Stimulated activated CD8-positive, alpha-beta memory T cell treated with anti-CD3 and anti-CD28 coated beads, Interleukin-7, amount 100 ng/mL, for 1 hour (primary cell): ENCODE measurements at regions not wholly inside any gene's neighbourhood (a gene's known extent, or its start where the extent isn't known, plus 50 kb on each side); places are given as distances from the start of the nearest gene placed in this dataset.

Experiments
- DNase-seq, 2 donors: peaks; one replicate each; pipeline ENCODE4 v3.0.0-alpha.2; 2020; ENCODE audit warnings: low read depth in 2 of 2

DNA sequence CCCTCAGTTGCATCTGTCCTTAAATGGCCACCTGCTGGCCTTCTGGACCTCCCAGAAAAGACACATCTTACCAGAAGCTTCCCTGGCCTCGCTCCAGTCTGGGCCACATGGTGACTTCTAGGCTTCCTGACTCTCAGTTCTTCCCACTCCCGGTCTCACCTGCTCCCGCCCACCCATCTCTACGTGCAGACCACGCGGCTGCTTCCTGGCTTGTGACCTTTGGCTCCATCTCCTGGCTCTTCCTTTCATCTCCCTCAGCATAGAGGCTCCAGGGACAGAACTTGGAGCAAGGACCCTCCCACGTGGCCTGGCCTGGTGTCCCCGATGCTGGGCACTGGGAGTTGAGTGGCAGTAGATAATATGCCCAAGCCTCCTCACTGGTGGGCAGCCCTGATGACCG lies 124.9 kb upstream of the IRF2BP2 start:
- no peak for DNase-seq

DNA sequence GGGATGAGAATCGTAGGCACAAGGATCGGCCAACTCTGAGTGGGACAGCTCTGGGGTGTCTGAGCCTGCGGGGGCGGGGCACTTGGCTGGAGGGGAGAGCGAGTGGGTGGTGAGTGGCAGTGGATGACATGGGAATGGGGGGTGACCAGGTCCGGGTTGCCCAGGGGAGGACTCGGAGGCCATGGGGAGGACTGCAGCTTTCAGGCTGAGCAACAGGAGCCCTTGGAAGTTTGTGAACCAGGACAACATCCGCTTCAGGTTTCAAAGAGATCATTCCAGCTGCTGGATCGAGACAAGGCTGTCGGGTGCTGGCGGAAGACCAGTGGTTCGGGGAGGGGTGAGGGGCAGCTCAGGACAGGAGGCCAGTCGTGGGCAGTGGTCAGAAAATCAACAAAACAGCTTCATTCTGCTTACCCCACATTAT lies 124.4 kb upstream of the IRF2BP2 start:
- no peak for DNase-seq

DNA sequence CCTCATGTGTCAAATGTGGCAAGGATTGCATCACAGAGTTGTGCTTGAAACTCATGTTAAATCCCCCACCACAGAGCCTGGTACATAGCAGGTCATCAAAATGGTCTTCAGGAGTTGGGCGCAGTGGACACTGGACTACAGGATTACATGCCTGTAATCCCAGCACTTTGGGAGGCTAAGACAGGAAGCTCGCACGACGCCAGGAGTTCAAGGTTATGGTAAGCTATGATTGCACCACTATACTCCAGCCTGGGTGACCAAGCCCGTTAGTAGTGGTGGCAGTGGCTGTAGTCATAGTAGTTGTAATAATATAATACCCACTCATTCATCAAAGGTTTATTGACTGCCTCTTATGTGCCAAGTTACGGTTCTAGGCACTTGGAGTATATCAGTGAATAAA lies 123.4 kb upstream of the IRF2BP2 start:
- no peak for DNase-seq

DNA sequence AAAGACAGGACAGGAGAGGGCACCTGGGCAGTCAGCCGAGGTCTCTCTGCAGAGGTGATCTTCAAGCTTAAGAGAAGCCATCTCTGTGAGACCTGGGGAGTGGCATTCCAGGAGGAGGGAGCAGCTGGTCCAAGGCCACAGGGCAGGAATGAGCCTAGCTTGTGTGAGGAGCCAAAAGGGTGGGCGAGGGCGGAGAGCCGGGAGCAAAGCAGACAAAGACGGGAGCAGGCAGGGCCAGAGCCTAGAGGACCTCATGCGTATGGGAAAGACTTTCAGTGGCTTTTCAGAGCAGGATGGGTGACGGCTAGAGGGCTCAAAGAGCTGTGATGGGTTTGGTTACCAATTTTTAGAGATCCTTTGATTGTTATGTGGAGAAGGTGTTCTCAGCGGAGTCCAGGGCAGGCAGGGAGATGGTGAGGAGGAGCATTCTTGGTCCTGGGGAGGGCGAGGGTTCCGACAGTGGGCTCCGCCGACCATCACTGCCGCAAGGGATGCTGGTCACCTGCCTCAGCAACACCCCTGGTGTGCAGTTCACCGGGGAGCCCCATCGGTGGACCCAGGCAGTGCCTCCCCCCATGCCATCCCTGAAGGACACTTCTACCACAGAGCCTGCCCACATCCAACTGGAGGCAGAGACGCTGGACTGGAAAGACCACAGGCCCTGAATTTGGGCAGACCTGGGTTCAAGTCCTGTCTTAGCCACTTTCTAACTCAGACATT lies 122.9 kb upstream of the IRF2BP2 start:
- DNase-seq = no peak

DNA sequence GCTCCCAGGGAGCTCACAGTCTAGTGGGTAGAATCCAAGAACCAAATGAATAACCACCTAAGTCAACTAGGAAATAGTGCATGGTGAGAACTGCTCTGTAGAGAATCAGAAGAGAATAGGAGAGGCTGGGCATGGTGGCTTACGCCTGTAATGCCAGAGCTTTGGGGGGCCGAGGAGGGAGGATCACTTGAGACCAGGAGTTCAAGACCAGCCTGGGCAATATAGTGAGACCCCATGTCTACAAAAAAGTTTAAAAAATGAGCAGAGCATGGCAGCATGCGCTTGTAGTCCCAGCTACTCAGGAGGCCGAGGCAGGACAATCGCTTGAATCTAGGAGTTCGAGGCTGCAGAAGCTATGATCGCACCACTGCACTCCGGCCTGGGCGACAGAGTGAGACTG lies 122.3 kb upstream of the IRF2BP2 start:
- no peak for DNase-seq

DNA sequence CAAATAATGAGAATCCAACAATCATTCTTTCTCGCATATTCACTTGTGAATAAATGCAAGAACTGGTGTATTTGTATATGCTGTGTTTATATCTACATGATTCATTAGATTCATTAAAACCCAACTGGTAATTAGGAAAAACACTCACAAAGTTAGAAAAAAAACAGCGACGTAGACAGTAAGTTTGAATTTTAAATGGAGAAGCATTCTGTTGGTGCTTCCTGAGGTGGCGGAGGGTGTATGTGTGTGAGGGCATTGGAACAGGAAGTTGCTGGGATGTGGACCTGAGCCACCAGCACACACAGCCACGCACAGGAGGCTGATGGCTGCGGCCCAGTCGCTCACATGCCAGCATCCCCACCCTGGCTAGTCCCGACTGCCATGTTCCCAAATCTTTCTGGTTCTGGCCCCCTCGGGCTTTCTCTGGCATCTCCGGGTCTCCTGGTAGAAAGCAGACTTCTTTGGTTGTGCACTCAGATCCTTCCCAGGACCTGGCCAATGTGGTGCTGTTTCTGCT lies 121.6 kb upstream of the IRF2BP2 start:
- no peak for DNase-seq

DNA sequence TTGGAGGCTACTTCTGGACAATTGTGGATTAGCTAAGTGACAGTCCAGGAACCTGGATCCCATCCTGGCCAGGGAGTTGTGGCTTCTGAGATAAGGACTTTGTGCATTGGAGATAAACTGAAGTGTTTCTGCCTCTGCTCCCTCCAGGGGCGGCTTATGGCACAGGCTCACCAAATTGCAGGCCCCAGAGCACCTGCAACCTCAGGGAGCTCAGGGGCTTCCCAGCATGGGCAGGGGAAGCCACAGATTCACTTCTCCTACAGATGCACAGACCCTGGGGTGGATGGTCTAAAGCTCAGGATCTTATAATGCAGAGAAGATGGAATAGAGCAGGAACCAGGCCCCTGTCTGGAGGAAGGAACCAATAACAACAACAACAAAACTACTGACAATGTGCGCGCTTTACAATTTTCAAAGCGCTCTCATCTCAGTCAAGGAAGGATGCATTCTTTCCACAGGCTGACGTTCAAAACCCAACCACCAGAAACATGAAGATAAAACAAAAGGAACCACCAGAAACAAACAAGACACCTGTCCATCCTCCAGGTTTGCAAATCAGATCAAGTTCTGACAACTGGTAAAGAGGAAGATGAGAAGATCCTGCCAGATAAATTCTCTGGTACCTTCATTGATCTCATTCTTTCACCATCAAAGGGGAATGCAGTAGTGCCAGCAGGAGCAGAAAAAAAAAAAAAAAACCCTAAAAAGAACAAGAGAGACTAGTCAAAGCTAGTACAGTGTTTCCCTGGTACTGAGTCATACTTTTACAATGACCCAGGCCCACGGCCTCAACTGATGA lies 121.0 kb upstream of the IRF2BP2 start:
- DNase-seq = no peak

DNA sequence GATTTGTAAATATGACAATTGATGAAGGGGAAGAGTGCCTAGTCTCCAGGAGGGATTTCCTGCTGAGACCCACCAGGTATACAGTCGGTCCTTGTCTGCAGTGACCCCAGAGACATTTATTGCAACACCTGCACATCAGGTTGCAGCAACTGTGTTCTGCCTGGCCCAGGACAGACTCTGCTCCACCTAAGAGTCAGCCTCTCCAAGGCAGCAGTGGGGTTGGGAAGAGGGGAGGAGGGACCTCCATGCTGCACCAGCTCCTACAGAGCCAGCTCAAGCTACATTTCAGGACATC lies 120.4 kb upstream of the IRF2BP2 start:
- no peak for DNase-seq

DNA sequence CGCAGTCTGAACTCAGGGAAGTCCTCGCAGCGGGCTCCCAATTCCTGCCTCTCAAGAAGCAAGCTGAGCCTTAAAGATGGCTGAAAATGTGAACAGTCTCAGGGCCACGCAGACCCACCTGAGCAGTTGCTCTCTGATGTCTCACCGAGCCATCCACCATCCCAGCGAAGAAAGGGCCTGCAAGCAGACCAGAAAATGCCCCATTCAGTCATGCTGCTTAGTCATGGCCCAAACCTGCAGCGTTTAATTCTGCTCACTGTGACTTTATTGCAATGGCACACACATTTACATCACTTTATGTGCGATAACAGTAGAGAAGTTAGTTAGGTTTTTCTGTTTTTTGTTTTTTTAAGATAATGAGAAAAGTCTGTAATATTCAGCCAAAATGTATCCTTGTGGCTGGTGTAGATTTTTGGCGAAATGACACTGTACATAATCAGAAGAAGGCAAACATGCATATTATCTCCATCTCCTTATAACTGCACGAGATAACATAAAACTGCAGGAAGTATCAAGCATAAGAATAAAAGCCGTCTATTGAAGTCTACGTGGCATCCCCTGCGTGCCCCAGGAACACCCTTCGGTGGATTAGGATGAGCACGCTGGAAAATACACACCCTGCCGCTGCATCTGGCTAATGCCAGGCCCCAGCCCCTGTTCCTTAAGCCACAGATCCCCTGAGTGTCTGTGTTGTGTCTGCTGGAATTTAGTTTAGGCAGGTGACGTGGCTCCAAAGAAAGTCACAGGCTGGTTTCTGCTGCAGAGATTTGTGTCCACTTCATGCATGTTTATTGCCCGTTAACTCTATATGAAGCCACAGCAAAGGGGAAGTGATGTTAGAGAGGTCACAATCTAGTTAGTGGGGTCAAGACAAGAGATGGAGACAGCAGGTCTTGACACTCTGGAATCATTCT lies 119.8 kb upstream of the IRF2BP2 start:
- no peak for DNase-seq

DNA sequence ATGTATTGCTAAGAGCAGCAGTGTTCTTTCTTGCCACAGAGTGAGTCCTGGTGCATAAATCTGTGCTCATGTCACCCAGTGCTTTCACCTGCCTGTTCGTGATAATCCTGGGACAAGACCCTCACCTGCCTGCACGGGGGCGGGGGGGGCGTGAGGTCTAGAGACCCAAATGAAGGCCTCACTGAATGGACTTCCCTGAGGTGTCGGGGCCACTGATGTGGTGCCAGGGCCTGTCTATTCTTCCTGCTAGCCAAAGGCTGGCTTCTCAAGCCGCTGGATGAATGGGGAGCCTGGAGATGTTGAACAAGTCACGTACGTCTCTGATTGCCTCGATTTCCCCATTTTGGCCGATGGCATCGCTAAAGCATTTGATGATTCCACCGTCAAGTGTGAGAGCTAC lies 118.8 kb upstream of the IRF2BP2 start:
- no peak for DNase-seq

DNA sequence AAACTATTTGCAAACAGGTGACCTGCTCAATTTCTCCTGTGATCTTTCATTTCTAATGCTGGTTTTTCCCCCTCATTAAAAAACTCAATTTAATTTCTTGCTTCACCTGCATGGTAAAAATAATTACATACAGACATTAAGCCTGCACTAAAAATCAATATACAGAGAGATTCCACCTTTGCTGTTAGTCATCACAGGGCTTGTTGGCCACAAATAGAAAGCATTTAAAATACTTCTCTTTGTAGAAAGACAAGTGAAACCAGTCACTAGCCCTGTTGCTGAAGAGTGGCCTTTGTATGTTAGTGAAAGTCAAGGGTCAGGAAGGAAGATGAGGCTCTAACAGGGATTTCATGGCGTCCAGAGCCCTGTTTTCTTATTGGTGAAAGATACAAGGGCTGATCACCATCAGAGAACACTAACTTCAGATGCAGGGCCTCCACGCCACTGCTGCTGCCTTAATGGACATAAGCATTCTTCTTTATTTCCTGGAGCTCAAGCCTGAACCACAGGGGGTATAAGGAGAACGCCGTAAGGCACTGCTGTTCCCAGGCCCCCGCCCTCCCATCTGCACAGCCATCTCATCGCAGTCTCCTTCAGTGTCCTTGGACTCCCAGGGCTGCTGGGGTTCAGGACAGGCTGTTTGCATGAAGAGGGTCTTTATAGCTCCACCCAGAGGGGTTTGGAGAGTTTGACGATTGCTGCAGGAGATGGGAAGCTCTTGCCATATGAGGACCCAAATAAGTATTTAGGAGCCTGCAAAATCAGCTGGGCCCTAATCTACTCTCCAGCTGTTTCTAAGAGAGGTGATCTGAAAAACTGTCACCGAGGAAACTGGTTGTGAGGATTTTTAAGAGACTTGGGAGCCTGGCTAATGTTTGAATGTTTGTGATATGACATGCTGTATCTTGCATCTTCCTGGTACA lies 117.3 kb upstream of the IRF2BP2 start:
- no peak for DNase-seq

DNA sequence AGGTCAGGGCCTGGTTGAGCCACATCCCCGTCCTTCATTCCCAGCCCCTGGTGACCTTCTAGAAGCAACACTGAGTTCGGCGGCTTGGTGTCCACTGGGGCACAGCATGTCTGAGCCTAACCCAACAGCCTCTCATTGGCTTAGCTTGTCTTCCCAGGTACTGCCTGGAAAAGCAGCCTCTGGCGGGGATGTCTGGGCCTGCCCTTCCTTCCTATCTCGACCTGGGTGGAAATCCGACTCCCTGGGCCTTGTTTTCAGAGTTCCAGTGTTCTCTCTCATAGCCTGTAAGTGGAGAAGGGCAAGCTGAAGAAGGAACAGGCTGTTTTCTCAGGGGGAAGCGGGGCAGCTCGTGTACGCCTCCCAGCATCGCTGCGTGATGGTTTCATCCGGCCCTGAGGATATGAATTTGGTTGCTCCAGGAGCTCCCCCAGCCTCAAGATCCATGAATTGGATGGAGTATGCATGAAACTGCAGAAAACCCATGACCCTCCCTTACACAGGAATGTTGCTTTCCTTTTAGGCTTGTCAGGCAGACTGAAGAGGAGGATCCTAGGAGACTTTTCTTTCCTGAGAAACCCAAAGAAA lies 116.5 kb upstream of the IRF2BP2 start:
- no peak for DNase-seq

DNA sequence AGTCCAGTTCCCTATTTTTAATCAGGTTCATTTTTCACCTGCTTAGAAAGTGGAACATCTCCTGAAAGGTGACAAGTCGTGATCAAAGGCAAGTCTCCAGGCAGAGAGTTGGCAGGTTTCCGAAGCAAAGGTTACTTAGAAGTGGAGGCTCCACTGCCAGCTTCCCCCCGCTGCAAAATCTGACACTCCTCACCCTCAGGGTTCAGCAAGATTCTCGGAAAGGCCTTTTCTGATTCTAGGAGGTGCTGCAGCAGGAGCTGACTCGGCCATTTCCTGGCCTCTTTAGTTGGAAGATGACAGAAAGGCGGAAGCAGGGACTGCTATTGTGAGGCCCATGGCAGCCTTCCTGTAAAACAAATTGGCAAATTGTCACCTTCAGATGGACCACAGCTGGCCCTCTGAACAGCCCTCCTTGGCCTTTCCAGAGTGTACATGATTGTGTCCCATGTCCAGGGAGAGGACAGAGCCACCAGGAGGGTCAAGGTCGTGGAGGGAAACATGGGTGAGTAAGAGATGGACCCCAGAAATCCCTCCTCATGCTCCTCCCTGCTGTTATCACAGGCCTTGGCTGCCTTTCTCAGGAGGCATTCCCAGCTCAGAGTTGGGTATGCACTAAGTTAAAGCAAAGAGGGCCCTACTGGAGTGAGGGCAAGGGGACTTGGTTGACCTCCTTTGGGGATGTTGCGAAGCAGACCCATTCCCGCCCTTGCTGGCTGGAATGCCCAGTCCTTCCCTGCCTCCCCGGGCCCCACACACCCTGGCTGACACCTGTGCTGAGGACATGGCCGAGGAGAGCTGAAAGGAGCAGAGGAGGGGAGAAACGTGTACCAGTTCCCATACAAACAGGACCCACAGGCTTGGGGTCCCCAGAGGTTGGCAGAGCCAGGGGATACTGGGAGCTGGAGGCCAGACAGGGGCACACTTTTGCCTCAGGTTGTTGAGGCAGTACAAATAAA lies 115.5 kb upstream of the IRF2BP2 start:
- DNase-seq = peak in 1 of 2 donors; percentile 30

DNA sequence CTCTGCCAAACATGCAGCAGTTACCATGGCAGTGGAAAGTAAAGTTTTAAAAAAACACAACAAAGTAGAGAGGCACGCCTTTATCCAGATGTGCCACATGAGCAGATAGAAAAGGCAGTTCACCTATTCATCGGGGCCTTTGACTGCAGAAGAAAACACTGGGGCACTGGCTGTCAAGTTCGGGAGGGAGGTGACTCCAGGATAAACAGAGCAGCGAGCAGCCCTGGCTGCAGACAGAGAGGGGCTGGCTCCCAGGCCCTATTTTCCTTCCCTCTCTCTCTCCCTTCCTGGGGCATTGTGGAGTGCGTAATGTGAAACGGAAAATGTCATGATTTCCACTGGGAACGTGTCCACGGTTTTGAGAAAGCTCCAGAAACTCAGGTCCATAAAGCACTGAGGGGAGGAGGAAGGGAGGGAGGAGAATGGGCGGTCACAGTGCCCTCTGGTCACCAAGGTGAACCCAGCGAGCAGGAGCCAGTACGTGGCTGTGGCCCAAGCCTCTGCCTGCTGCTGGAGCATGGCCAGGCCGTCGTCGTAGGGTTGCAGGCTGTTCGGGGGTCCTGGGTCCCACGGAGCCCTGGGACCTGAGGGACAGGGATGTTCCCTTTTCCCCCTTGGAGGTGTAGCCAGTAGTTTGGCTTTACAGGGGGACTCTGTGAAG lies 114.7 kb upstream of the IRF2BP2 start:
- no peak for DNase-seq

DNA sequence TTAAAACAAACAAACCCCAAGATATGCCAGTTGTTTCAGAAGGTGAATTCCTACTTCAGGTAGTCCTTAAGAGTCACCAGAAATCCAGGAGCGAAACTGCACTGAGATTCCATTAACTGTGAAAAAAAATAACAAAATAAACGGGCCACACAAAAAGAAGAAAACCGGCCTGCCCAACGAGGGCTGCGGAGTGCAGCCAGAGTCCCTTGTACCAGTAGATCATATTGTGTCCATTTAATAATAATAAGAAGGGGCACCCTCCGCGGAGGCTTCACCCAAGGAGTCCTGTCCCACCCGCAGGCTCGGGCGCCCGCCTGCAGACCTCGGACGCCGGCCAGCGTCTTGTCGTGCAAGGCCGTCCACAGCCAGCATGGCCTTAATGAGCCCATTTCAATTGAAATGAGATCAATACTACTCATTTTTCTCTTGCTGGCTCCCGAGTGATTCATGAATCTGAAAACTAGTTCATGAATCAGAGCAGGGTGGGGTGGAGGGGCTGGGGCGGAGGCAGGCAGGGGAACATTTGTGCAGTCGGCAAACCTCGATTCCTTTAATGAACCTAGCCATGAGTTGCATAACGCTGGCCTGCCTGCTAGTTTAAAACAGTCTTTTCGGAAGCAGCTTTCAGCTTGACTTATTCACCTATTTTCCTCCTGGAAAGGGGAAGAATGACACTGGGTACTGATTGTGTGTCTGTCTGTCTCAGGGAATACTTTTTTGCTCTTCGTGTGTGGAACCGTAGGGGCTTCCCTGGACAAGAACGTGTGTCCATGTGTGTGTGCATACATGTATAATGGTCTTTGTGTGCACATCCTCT lies 113.1 kb upstream of the IRF2BP2 start:
- DNase-seq = peak in 1 of 2 donors; percentile 30

DNA sequence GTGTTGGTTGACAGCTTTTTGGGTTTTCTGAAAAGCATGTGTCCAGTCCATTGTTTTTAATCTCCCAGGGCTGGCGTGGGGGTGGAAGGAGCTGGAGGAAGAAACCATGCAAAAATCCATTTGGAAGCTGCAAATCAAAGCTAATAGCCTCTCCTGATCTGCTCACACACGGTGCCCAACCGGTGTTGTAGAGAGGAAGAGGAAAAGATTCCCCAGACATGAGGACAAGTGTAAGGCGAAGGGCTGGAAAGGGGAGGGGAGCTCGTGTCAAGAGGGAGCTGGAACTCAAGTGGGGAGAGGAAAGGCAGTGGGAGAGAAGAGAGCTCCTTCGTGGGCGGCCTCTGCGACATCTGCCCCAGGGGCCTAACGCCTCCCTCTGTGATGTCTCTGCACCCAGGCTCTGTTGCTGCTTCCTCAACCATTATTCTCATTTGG lies 112.3 kb upstream of the IRF2BP2 start:
- DNase-seq = no peak

DNA sequence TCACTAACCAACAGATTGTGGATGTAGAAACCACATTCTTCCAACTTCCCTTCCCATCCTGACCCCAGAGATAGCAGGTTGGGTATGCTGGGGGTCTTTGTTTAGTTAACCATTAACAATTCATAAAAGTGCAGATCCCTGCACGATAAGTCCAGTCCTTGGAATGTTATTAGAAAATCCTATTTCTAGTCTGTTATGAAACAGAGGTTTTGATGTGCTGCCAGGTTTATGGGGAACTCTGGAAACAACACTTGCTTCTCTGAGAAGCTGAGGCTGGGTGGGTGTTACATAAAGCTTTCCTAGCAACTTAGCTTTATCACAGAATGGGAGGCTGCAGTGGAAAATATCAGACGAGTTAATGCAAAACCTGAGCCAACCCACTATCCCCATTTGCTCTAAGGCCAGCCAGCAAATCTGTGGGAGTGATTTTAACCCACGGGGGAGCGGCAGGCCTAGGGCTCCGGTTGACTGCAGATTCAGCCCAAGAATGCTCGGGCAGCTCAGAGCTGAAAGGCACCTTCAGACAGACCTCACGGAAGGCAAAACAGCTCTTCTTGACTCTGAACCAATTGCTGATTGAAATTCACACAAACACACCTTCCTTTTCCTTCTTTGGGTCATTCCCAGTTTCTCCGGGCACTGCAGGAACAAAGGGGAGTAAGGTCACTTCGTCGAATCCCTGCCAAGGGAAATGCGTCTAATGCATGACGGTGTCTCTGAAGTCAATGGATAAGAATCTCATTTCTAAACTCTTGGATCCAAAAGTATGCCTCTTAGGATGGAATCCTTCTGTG lies 111.7 kb upstream of the IRF2BP2 start:
- no peak for DNase-seq
